HG03520 (cell line): ENCODE measurements at regions not wholly inside any gene's neighbourhood (a gene's known extent, or its start where the extent isn't known, plus 50 kb on each side); places are given as distances from the start of the nearest gene placed in this dataset.

Experiments used
- ATAC-seq: cut with Tn5 transposase; IDR thresholded peaks from one replicate; pipeline ENCODE4 v1.9.1; 2021; ENCODE audit warnings: mild to moderate bottlenecking, moderate library complexity; ENCODE audit not compliant: unreplicated experiment

- no peak for ATAC-seq
Observed at GRCh38 chr14:35456261-35456660, 51.7 kb upstream of the NFKBIA start.

DNA sequence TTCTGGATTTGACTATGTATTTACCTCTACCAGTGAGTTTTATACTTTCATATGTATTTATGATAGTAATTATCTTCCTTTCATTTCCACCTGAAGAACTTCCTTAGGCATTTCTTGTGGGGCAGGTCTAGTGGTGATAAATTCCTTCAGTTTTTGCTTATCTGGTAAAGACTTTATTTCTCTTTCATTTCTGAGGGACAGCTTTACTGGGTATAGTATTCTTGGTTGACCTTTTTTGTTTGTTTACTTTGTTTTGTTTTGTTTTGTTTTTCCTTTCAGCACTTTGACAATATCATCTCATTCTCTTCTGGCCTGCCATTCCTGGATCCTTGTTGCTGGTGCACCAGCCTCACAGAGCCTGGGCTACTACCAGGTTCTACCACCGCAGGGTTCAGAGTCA, 53.9 kb upstream of the NFKBIA start:
- no peak for ATAC-seq

DNA sequence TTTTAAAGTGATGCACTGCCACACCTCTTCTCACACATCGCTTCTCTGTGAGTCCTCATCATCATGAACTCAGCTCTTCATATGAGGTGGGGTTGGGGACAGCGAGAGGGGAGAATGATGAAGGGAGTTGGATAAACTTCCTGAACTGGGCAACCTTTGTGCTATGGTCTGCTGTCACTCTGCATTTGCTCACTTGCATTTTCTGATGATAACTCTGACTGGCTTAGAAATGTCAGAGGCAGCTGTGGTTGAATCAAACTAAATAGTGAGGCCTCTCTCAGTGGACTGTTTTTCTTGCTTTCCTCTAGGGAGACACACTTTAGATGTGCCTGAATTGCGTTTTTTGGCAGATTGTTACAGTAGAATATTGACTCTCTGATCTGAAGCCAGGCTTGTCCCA, 55.2 kb upstream of the NFKBIA start:
- no peak for ATAC-seq

DNA sequence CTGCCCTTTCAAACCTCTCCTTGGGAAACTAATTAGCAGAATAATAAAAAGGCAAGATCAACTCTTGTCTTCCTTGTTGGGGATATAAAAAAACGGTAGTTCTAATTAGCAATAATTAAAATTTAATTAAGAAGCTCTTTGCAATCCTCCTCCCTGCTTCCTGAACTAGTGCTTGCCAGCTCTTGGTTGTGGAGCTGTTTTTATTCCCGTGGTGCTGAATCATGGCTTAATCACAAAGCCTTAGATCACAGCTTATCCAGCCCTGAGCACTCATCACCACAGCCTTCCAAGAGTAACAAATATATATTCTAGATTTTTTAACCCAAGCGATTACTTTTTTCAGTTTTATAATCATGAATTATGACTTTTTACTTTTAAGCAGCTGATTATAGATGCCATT, 63.2 kb upstream of the INSM2 start:
- no peak for ATAC-seq

DNA sequence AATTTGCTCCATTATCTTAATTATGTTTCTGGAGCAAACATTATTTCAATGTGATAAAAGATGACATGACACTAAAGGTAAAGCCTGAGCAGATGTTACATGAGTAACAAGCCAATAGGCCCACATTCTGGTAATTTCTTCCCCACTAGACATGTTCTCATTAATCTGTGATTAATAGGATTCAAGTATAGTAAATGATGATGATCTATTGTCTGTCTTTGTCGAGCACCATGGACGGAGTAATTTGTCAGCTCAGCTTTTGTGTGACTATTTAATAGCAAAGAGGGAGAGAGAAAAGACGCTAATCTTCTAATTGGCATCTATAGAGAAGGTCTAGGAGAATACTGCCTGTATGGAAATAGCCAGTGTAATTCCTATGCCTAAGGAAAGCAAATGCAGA, 62.2 kb upstream of the INSM2 start:
- no peak for ATAC-seq

DNA sequence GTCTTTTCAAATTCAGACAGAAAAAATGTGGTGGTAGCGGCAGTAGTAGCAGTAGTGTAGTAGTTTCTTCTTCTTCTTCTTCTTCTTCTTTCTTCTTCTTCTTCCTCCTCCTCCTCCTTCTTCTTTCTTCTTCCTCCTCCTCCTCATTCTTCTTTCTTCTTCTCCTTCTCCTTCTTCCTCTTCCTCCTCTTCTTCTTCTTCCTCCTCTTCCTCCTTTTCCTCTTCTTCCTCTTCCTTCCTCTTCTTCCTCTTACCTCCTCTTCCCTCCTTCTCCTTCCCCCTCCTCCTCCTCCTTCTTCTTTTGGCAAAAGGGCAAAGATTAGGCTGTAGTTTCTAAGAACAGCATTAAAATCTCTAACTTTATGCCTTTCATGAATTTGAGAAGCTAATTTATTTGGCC, 59.6 kb upstream of the INSM2 start:
- no peak for ATAC-seq

- ATAC-seq: peak; percentile 93
Observed at GRCh38 chr14:35480119-35480769, 53.7 kb upstream of the INSM2 start.

DNA sequence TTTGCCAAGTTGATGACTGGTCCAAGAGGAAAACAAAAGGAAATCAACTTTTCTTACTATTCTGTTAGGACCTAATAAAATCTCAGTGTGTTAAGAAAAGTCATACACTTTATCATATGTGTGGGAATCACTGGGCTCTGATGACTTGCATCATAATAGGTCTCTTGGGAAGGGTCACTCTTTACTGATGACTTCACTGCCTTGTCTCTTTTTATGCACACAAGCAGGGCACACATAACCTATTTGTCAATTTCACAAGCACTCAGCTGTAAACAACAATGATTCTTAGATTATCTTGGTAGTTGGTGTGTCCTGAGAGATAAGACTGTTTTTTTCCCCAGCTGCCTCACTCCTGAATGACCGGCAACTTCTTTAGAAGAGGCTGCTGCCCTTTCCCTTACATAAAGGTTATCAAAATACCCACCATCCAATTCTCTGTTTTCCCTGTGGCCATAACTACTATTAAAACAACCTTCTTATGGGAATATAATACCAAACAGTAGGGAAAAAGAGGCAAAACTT, 50.9 kb upstream of the INSM2 start:
- no peak for ATAC-seq
